ENCODE measurements at regions not wholly inside any gene's neighbourhood (a gene's known extent, or its start where the extent isn't known, plus 50 kb on each side); places are given as distances from the start of the nearest gene placed in this dataset.
A peak's percentile ranks its signal among the peaks of the same experiment; 100 is the strongest.

- DNase-seq (ENCODE audit: low read depth in 2 of 2), result no peak
These were observed 139.3 kb upstream of the COL5A1 start for GRCh38 chr9:134502266-134502791.

- DNase-seq (ENCODE audit: low read depth in 2 of 2), result peak; percentile 95 to 96
These were observed 138.8 kb upstream of the COL5A1 start for GRCh38 chr9:134502809-134503211.

GRCh38 chr9:134503301-134504105 is 138.1 kb upstream of the COL5A1 start:
- DNase-seq (ENCODE audit: low read depth in 2 of 2), result no peak

- DNase-seq (ENCODE audit: low read depth in 2 of 2), result no peak
These were observed 137.6 kb upstream of the COL5A1 start for GRCh38 chr9:134504106-134504385.

GRCh38 chr9:134505032-134505431 is 136.6 kb upstream of the COL5A1 start:
- DNase-seq (ENCODE audit: low read depth in 2 of 2), result no peak

GRCh38 chr9:134509281-134509680 is 132.3 kb upstream of the COL5A1 start:
- no peak for DNase-seq (ENCODE audit: low read depth in 2 of 2)

GRCh38 chr9:134509817-134510216 is 131.8 kb upstream of the COL5A1 start:
- no peak for DNase-seq (ENCODE audit: low read depth in 2 of 2)

GRCh38 chr9:134514503-134514902 is 127.1 kb upstream of the COL5A1 start:
- no peak for DNase-seq (ENCODE audit: low read depth in 2 of 2)

- no peak for DNase-seq (ENCODE audit: low read depth in 2 of 2)
These were observed 126.4 kb upstream of the COL5A1 start for GRCh38 chr9:134515026-134515821.

- no peak for DNase-seq (ENCODE audit: low read depth in 2 of 2)
These were observed 125.1 kb upstream of the COL5A1 start for GRCh38 chr9:134516464-134516863.

GRCh38 chr9:134517069-134517680 is 124.4 kb upstream of the COL5A1 start:
- no peak for DNase-seq (ENCODE audit: low read depth in 2 of 2)

GRCh38 chr9:134518004-134518606 is 123.5 kb upstream of the COL5A1 start:
- peak in 1 of 2 experiments; percentile 37 for DNase-seq (ENCODE audit: low read depth in 2 of 2)

- no peak for DNase-seq (ENCODE audit: low read depth in 2 of 2)
These were observed 122.1 kb upstream of the COL5A1 start for GRCh38 chr9:134519375-134520070.

GRCh38 chr9:134521817-134522501 is 119.6 kb upstream of the COL5A1 start:
- no peak for DNase-seq (ENCODE audit: low read depth in 2 of 2)

- DNase-seq (ENCODE audit: low read depth in 2 of 2), result no peak
These were observed 119.1 kb upstream of the COL5A1 start for GRCh38 chr9:134522502-134522848.

GRCh38 chr9:134522976-134523375 is 118.6 kb upstream of the COL5A1 start:
- DNase-seq (ENCODE audit: low read depth in 2 of 2), result no peak

GRCh38 chr9:134525070-134525815 is 116.4 kb upstream of the COL5A1 start:
- no peak for DNase-seq (ENCODE audit: low read depth in 2 of 2)

- no peak for DNase-seq (ENCODE audit: low read depth in 2 of 2)
These were observed 115.6 kb upstream of the COL5A1 start for GRCh38 chr9:134525841-134526583.
